Spleen (tissue), 11 donors: ENCODE measurements at regions not wholly inside any gene's neighbourhood (a gene's known extent, or its start where the extent isn't known, plus 50 kb on each side); places are given as distances from the start of the nearest gene placed in this dataset.

Source experiments
- DNase-seq: peaks from one replicate; pipeline ENCODE4 v3.0.0-alpha.2; 2020
- H3K27ac ChIP-seq, 8 donors: fragments of 200-600 bp; sonication (generic) in 7 of 8; 1 replicate in 4 of 8; 2 replicates in 4 of 8; pipeline versions ENCODE4 v1.5.0 to v1.8.0; 2016 to 2021; ENCODE audit warnings: inconsistent platforms in 4 of 8, mild to moderate bottlenecking in 4 of 8, moderate library complexity in 1 of 8
- H3K27me3 ChIP-seq, 7 donors: fragments of 200-600 bp; sonication (generic) in 6 of 7; replicated peaks in 1 of 7; 1 replicate in 4 of 7; 2 replicates in 3 of 7; pipeline versions ENCODE4 v1.5.0 to v1.8.0; 2016 to 2021; ENCODE audit warnings: inconsistent platforms in 3 of 7, mild to moderate bottlenecking in 1 of 7
- H3K36me3 ChIP-seq, 6 donors: fragments of 200-600 bp; sonication (generic) in 5 of 6; 1 replicate in 4 of 6; 2 replicates in 2 of 6; pipeline versions ENCODE4 v1.5.0 to v1.8.0; 2016 to 2021; ENCODE audit warnings: inconsistent platforms in 2 of 6
- H3K4me1 ChIP-seq, 6 donors: fragments of 200-600 bp; sonication (generic) in 5 of 6; 1 replicate in 3 of 6; 2 replicates in 3 of 6; pipeline versions ENCODE4 v1.5.0 to v1.8.0; 2016 to 2021; ENCODE audit warnings: inconsistent platforms in 3 of 6
- H3K4me3 ChIP-seq, 8 donors: fragments of 200-600 bp; sonication (generic) in 7 of 8; 1 replicate in 4 of 8; 2 replicates in 4 of 8; pipeline versions ENCODE4 v1.5.0 to v1.8.0; 2016 to 2021; ENCODE audit warnings: inconsistent platforms in 4 of 8, mild to moderate bottlenecking in 4 of 8, moderate library complexity in 2 of 8
- H3K9me3 ChIP-seq, 8 donors: fragments of 200-600 bp; sonication (generic) in 7 of 8; 1 replicate in 4 of 8; 2 replicates in 4 of 8; pipeline versions ENCODE4 v1.5.0 to v1.8.0; 2016 to 2021; ENCODE audit warnings: inconsistent platforms in 4 of 8
- CTCF ChIP-seq, 11 experiments: fragments of 200-600 bp in 7 of 11; fragments of 450-650 bp in 4 of 11; sonication (generic) in 4 of 11; IDR thresholded peaks in 8 of 11; conservative IDR thresholded peaks in 3 of 11; 1 replicate in 7 of 11; 2 replicates in 4 of 11; pipeline versions ENCODE4 v1.4.0 to v1.8.0; 2016 to 2021; ENCODE audit warnings: antibody characterized with exemption in 11 of 11, inconsistent platforms in 4 of 11, mild to moderate bottlenecking in 1 of 11
- POLR2A ChIP-seq, 3 donors: fragments of 450-650 bp; IDR thresholded peaks; one replicate each; pipeline ENCODE4 v1.5.1; 2017; ENCODE audit warnings: antibody characterized with exemption in 3 of 3, mild to moderate bottlenecking in 1 of 3
- POLR2AphosphoS5 ChIP-seq, 3 donors: sonication (generic); formaldehyde crosslinking; IDR thresholded peaks; one replicate each; pipeline ENCODE4 v1.5.1; 2017; ENCODE audit warnings: antibody characterized with exemption in 3 of 3
- WGBS, 5 donors: extraction: QIAGEN DNeasy Blood & Tissue Kit in 3 of 5; methylation state at CpG; one replicate each; pipeline versions ENCODE4 v1.1.5 to v1.1.7; 2013 to 2018; 5-methylcytosine and 5-hydroxymethylcytosine counted together
- intact Hi-C: fragments of 100-400 bp; cut with DNase I; formaldehyde crosslinking; loops from one replicate; pipeline ENCODE4 v1.15.0; 2023; ENCODE audit warnings: low total_unique reads
- donor health status: healthy with polysubstance abuse.
- donor health status: DM: no; HTN: no; CAD: no; lungs with moderate emphysema.
- donor health status: DM: no; HTN: no; CAD: no.
- donor health status: Bipolar disorder and iron deficiency.
- donor health status: healthy.
- donor health status: DM: no; HTN: no; CAD: no.
- donor health status: DM: yes; HTN: yes; CAD: no.

- Histone ChIP-seq H3K4me3 (no peak overlapping the region), H3K9me3 (no peaks in the 10 kb centered on the region), H3K36me3 (no peaks in the 10 kb centered on the region), H3K27ac (no peak overlapping the region), H3K27me3 (no peaks in the 10 kb centered on the region), H3K4me1 (no peaks in the 10 kb centered on the region)
- DNase-seq = no peak
- TF ChIP-seq POLR2A (IDR thresholded peaks at IDR 0.05) (no peak), CTCF (IDR thresholded peaks at IDR 0.05 in 8 of 11, conservative IDR thresholded peaks at IDR 0.05 in 3 of 11) (no peak), POLR2AphosphoS5 (IDR thresholded peaks at IDR 0.05) (no peak)
- WGBS, 5 donors = 45 to 67% (median 56%) methylated on average over 1 of the region's 1 CpG
- intact Hi-C loops = no loop called here
Observed at GRCh38 chr11:23586173-23586572, 725.9 kb upstream of the CCDC179 start.

- DNase-seq = no peak
- no peak for TF ChIP-seq CTCF (IDR thresholded peaks at IDR 0.05 in 8 of 11, conservative IDR thresholded peaks at IDR 0.05 in 3 of 11)
- no peak for TF ChIP-seq POLR2AphosphoS5 (IDR thresholded peaks at IDR 0.05)
- TF ChIP-seq POLR2A (IDR thresholded peaks at IDR 0.05) = no peak
- intact Hi-C loops = no loop called here
- Histone ChIP-seq H3K27me3 (no peaks in the 10 kb centered on the region), H3K27ac (no peak overlapping the region), H3K4me3 (no peak overlapping the region), H3K9me3 (no peaks in the 10 kb centered on the region), H3K36me3 (no peaks in the 10 kb centered on the region), H3K4me1 (no peaks in the 10 kb centered on the region)
- WGBS, 5 donors = 57 to 82% (median 70%) methylated on average over 3 of the region's 3 CpGs
Observed at GRCh38 chr11:23590596-23591308, 730.5 kb upstream of the CCDC179 start.

GRCh38 chr11:23594755-23595154 is 734.5 kb upstream of the CCDC179 start:
- DNase-seq = no peak
- peaks cover 0 to 6% (median 2%) of the 10 kb centered on the region in 8 donors for H3K9me3 ChIP-seq
- WGBS, 5 donors = 33 to 42% (median 39%) methylated on average over 3 of the region's 3 CpGs
- H3K4me1 ChIP-seq = no peaks in the 10 kb centered on the region
- no peak overlapping the region for H3K27ac ChIP-seq
- H3K36me3 ChIP-seq = no peaks in the 10 kb centered on the region
- TF ChIP-seq POLR2AphosphoS5 (IDR thresholded peaks at IDR 0.05) = no peak
- TF ChIP-seq POLR2A (IDR thresholded peaks at IDR 0.05) = no peak
- TF ChIP-seq CTCF (IDR thresholded peaks at IDR 0.05 in 8 of 11, conservative IDR thresholded peaks at IDR 0.05 in 3 of 11) = no peak
- H3K27me3 ChIP-seq = no peaks in the 10 kb centered on the region
- intact Hi-C loops = no loop called here
- no peak overlapping the region for H3K4me3 ChIP-seq

GRCh38 chr11:23604966-23605365 is 744.7 kb upstream of the CCDC179 start:
- H3K4me3 ChIP-seq = no peak overlapping the region
- no peak for DNase-seq
- H3K4me1 ChIP-seq = no peaks in the 10 kb centered on the region
- no peaks in the 10 kb centered on the region for H3K27me3 ChIP-seq
- intact Hi-C loops = no loop called here
- no peak overlapping the region for H3K27ac ChIP-seq
- TF ChIP-seq POLR2A (IDR thresholded peaks at IDR 0.05) (no peak), CTCF (IDR thresholded peaks at IDR 0.05 in 8 of 11, conservative IDR thresholded peaks at IDR 0.05 in 3 of 11) (no peak), POLR2AphosphoS5 (IDR thresholded peaks at IDR 0.05) (no peak)
- WGBS, 5 donors = 79 to 88% (median 82%) methylated on average over 3 of the region's 3 CpGs
- no peaks in the 10 kb centered on the region for H3K36me3 ChIP-seq
- peaks cover 0 to 3% (median 0%) of the 10 kb centered on the region in 8 donors for H3K9me3 ChIP-seq
